NCI-H226 (cell line): ENCODE measurements at regions not wholly inside any gene's neighbourhood (a gene's known extent, or its start where the extent isn't known, plus 50 kb on each side); places are given as distances from the start of the nearest gene placed in this dataset.
"Not testable (repeated sequence)": the region's sequence is repeated elsewhere in the genome, so short reads cannot be mapped to it uniquely, and the experiment has no call there.

Source experiments
- DNase-seq: peaks from one replicate; pipeline ENCODE4 v3.0.0-alpha.2; 2015

GRCh38 chr6:6091608-6092002 lies 84.9 kb upstream of the NRN1 start:
- no peak for DNase-seq

GRCh38 chr6:6090861-6091607 lies 84.3 kb upstream of the NRN1 start:
- no peak for DNase-seq

DNA sequence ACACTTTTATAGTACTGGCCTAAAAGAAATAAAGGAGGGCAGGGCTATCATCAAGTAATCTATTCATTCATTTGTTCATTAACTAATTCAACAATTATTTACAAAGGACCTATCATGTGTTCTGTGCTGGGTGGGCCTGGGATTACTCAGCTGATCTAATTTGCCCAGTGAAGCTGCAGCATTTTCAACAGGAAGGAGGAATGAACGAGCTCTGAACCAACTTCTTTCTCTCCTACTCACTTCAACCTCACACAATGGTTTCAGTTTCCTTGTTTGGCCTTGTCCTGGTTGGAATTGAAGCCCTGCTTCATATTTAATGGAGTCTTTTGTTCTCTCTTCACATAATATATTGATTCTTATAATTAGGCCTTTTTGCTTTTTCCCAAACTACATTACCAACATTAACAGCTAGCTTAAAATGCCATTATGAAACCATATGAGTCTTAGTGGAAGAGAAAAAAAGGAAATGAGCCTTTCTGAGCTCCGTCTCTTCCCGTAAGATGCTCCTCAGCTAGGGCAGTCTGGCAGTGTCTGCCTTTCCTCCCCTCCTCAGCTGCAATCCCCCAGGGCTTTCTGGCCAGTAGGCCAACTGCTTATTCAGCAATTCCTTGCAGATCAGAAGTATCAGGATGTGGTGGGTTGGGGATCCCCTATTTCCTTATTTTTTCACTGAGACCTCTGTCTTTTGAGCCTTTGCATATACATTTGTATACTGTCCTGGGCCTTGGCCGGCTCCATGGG lies 79.4 kb upstream of the NRN1 start:
- no peak for DNase-seq

DNA sequence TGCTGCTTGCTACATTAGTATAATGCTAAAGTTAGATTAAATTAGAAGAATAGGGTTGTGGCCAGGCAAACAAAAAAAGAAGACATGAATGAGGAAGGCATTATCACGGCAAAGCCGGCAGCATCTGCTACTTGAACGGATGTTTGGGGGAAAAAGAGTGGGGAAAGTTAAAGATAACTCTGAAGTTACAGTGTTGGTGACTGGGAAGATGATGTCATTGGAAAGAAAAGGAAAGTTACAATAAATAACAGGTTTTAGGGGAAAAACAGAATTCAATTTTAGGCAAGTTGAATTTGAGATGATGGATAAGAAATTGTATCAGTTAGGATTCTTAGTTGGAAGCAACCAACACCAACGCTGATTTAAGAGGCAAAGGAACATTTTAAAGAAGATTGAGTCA lies 74.2 kb upstream of the NRN1 start:
- no peak for DNase-seq

DNA sequence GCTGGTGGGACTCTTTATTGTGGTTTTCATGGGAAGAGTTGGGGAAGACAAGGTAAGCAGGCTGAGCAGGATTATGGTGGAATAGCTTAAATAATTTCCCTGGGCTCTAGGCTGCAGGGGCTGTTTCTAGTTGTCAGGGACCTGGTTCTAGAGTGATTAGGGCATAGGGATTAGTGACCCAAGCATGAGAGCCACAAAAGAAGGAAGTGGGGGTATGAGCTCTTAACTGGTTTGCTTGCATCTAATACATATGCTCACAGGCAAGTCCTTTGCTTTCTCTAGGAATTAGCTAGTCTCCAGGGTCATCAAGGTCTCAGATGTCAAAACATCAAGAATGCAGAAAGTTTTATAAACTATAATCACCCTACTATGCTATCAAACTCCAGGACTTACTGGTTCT lies 67.5 kb upstream of the NRN1 start:
- no peak for DNase-seq

DNA sequence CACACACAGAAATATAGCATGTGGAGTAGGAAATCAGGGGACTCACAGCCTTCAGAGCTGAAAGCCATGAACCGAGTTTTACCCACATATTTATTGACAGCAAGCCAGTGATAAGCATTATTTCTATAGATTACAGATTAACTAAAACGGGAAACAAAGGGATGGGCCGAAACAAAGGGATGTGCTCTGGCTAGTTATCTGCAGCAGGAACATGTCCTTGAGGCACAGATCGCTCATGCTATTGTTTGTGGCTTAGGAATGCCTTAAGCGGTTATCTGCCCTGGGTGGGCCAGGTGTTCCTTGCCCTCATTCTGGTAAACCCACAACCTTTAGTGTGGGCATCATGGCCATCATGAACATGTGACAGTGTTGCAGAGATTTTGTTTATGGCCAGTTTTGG lies 61.4 kb upstream of the NRN1 start:
- not testable (repeated sequence) for DNase-seq

DNA sequence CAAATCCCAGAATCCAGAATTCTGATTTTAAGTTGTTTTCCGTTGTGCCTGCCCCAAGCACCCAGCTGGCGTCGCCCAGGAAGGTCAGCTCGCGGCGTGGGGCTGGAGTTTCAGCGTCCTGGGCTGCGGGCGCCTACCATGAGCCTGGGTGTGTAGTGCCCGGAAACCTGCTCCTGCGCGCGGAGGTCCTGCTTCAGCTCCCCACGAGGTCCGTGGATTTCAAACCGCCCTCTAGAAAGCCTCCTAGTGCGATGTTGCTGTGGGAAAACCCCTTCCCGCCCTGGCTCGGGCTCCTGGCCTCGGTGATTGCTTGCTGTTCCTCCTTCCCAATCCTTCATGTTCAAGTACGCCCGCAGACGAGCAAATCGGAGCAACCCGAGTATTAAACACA lies 51.3 kb upstream of the NRN1 start:
- no peak for DNase-seq

DNA sequence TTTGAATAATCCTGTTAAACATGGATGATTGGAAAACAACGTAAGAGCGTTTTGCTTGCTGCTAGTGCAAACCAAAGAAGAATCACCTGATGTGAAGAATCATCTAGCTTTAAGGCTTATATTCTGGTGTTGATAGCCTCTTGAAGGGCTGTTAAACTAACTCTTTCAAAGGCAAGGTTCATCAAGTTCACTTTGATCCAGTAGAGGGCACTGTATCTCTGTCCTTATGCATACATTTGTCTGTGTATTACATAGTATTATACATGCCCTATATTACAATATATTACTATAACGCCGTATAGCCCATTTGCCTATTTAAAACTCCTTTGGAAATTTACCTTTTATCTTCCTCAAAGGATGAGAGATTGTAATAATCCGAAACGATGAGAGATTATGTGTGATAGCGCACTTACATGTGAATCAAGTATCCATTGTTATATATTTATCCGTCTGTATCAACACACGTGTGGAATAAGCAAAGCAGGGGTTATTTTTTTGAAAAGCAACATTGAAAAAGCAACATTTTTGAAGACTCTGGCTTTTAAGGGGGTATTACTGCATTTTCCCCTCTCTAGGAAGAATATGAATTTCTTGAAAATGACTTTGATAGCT lies 50.8 kb upstream of the NRN1 start:
- DNase-seq, result peak; percentile 5
